ENCODE measurements at regions not wholly inside any gene's neighbourhood (a gene's known extent, or its start where the extent isn't known, plus 50 kb on each side); places are given as distances from the start of the nearest gene placed in this dataset.
"Not testable (repeated sequence)": the region's sequence is repeated elsewhere in the genome, so short reads cannot be mapped to it uniquely, and the experiment has no call there.

GRCh38 chr6:119757467-119757866 is 407.9 kb upstream of the MAN1A1 start:
- H3K9me3 ChIP-seq (ENCODE audit: control insufficient read depth, insufficient read depth, low read depth, low read length), result no peaks in the 10 kb centered on the region
- no peak overlapping the region for H3K4me2 ChIP-seq (ENCODE audit: extremely low read depth, insufficient read depth, low read length)
- H3K4me1 ChIP-seq (ENCODE audit: control insufficient read depth, extremely low read depth, insufficient read depth, low read length), result no peaks in the 10 kb centered on the region
- TF ChIP-seq CTCF (conservative IDR thresholded peaks at IDR 0.05 in 1 of 2, IDR thresholded peaks at IDR 0.05 in 1 of 2; ENCODE audit: low read depth in 1 of 2, low read length in 2 of 2) (no peak), EZH2 (IDR thresholded peaks at IDR 0.05; ENCODE audit: low read length, missing control alignments) (no peak)
- DNase-seq (ENCODE audit: low read depth in 2 of 2), result no peak
- H2AFZ ChIP-seq (ENCODE audit: low read length), result no peak overlapping the region
- H3K27me3 ChIP-seq (ENCODE audit: control insufficient read depth, insufficient read depth, low read length), result no peaks in the 10 kb centered on the region
- no peak overlapping the region for H3K27ac ChIP-seq (ENCODE audit: insufficient read depth, low read length)
- H4K20me1 ChIP-seq (ENCODE audit: control insufficient read depth, extremely low read depth, insufficient read depth, low read length), result no peaks in the 10 kb centered on the region
- no peaks in the 10 kb centered on the region for H3K79me2 ChIP-seq (ENCODE audit: control insufficient read depth, insufficient read depth, low read length)
- no peak overlapping the region for H3K9ac ChIP-seq (ENCODE audit: insufficient read depth, low read length)
- no peaks in the 10 kb centered on the region for H3K36me3 ChIP-seq (ENCODE audit: control insufficient read depth, insufficient read depth, low read length)
- H3K4me3 ChIP-seq (replicated peaks in 1 of 4; ENCODE audit: control extremely low read depth in 1 of 4, insufficient read depth in 1 of 4, low read depth in 3 of 4, low read length in 4 of 4), result no peak overlapping the region

GRCh38 chr6:119749335-119749734 is 399.8 kb upstream of the MAN1A1 start:
- Histone ChIP-seq H3K36me3 (ENCODE audit: control insufficient read depth, insufficient read depth, low read length) (no peaks in the 10 kb centered on the region), H3K27ac (ENCODE audit: insufficient read depth, low read length) (no peak overlapping the region), H3K4me2 (ENCODE audit: extremely low read depth, insufficient read depth, low read length) (no peak overlapping the region), H2AFZ (ENCODE audit: low read length) (no peak overlapping the region), H3K9me3 (ENCODE audit: control insufficient read depth, insufficient read depth, low read depth, low read length) (no peaks in the 10 kb centered on the region), H3K27me3 (ENCODE audit: control insufficient read depth, insufficient read depth, low read length) (no peaks in the 10 kb centered on the region), H3K4me3 (replicated peaks in 1 of 4; ENCODE audit: control extremely low read depth in 1 of 4, insufficient read depth in 1 of 4, low read depth in 3 of 4, low read length in 4 of 4) (no peak overlapping the region), H3K9ac (ENCODE audit: insufficient read depth, low read length) (no peak overlapping the region), H4K20me1 (ENCODE audit: control insufficient read depth, extremely low read depth, insufficient read depth, low read length) (no peaks in the 10 kb centered on the region), H3K79me2 (ENCODE audit: control insufficient read depth, insufficient read depth, low read length) (no peaks in the 10 kb centered on the region), H3K4me1 (ENCODE audit: control insufficient read depth, extremely low read depth, insufficient read depth, low read length) (no peaks in the 10 kb centered on the region)
- no peak for TF ChIP-seq EZH2 (IDR thresholded peaks at IDR 0.05; ENCODE audit: low read length, missing control alignments)
- TF ChIP-seq CTCF (conservative IDR thresholded peaks at IDR 0.05 in 1 of 2, IDR thresholded peaks at IDR 0.05 in 1 of 2; ENCODE audit: low read depth in 1 of 2, low read length in 2 of 2), result no peak
- DNase-seq (ENCODE audit: low read depth in 2 of 2), result no peak

- not testable (repeated sequence) for H3K36me3 ChIP-seq (ENCODE audit: control insufficient read depth, insufficient read depth, low read length); DNase-seq (ENCODE audit: low read depth in 2 of 2); H2AFZ ChIP-seq (ENCODE audit: low read length); H3K27me3 ChIP-seq (ENCODE audit: control insufficient read depth, insufficient read depth, low read length); H4K20me1 ChIP-seq (ENCODE audit: control insufficient read depth, extremely low read depth, insufficient read depth, low read length); H3K9me3 ChIP-seq (ENCODE audit: control insufficient read depth, insufficient read depth, low read depth, low read length); H3K4me1 ChIP-seq (ENCODE audit: control insufficient read depth, extremely low read depth, insufficient read depth, low read length); H3K4me2 ChIP-seq (ENCODE audit: extremely low read depth, insufficient read depth, low read length); H3K79me2 ChIP-seq (ENCODE audit: control insufficient read depth, insufficient read depth, low read length); H3K4me3 ChIP-seq (replicated peaks in 1 of 4; ENCODE audit: control extremely low read depth in 1 of 4, insufficient read depth in 1 of 4, low read depth in 3 of 4, low read length in 4 of 4); H3K27ac ChIP-seq (ENCODE audit: insufficient read depth, low read length); H3K9ac ChIP-seq (ENCODE audit: insufficient read depth, low read length)
Observed at GRCh38 chr6:119748535-119748934, 399.0 kb upstream of the MAN1A1 start.
